Mesendoderm (in vitro differentiated cells): ENCODE measurements at regions not wholly inside any gene's neighbourhood (a gene's known extent, or its start where the extent isn't known, plus 50 kb on each side); places are given as distances from the start of the nearest gene placed in this dataset.
"Not testable (repeated sequence)": the region's sequence is repeated elsewhere in the genome, so short reads cannot be mapped to it uniquely, and the experiment has no call there.

Experiments
- DNase-seq: peaks from one replicate; pipeline ENCODE4 v3.0.0; 2013
- H2AK5ac ChIP-seq: 2 replicates; pipeline ENCODE4 v1.6.1; 2013; ENCODE audit warnings: low read length, inconsistent platforms
- H2BK120ac ChIP-seq: 2 replicates; pipeline ENCODE4 v1.6.1; 2013; ENCODE audit warnings: low read depth, mild to moderate bottlenecking, low read length, moderate library complexity, mixed read lengths
- H2BK15ac ChIP-seq: replicated peaks from 2 replicates; pipeline ENCODE4 v1.6.1; 2013; ENCODE audit warnings: low read depth, mild to moderate bottlenecking, moderate library complexity
- H2BK5ac ChIP-seq: 2 replicates; pipeline ENCODE4 v1.6.1; 2013; ENCODE audit warnings: low read length, inconsistent platforms
- H3K18ac ChIP-seq: 2 replicates; pipeline ENCODE4 v1.6.1; 2013; ENCODE audit warnings: mild to moderate bottlenecking, low read length, mixed read lengths
- H3K23ac ChIP-seq: one replicate; pipeline ENCODE4 v1.6.1; 2013; ENCODE audit warnings: low read length
- H3K27ac ChIP-seq: 2 replicates; pipeline ENCODE4 v1.5.1; 2013; ENCODE audit warnings: low read depth, mild to moderate bottlenecking, inconsistent platforms, low read length, moderate library complexity
- H3K27me3 ChIP-seq: 2 replicates; pipeline ENCODE4 v1.6.1; 2013; ENCODE audit warnings: low read length, control low read depth, mild to moderate bottlenecking, inconsistent platforms; ENCODE audit not compliant: insufficient read depth, poor library complexity
- H3K36me3 ChIP-seq: 2 replicates; pipeline ENCODE4 v1.6.1; 2013; ENCODE audit warnings: low read length, inconsistent platforms; ENCODE audit not compliant: control insufficient read depth, insufficient read depth
- H3K4ac ChIP-seq: one replicate; pipeline ENCODE4 v1.6.1; 2013; ENCODE audit warnings: low read depth, mild to moderate bottlenecking, low read length, moderate library complexity
- H3K4me1 ChIP-seq: 2 replicates; pipeline ENCODE4 v1.6.1; 2013; ENCODE audit warnings: low read depth, low read length, inconsistent platforms; ENCODE audit not compliant: control insufficient read depth
- H3K4me2 ChIP-seq: 2 replicates; pipeline ENCODE4 v1.6.1; 2013; ENCODE audit warnings: low read length
- H3K4me3 ChIP-seq: 2 replicates; pipeline ENCODE4 v1.5.1; 2013; ENCODE audit warnings: mild to moderate bottlenecking, low read length
- H3K56ac ChIP-seq: one replicate; pipeline ENCODE4 v1.6.1; 2013; ENCODE audit warnings: low read length
- H3K79me1 ChIP-seq: 2 replicates; pipeline ENCODE4 v1.6.1; 2013; ENCODE audit warnings: low read length, inconsistent platforms
- H3K79me2 ChIP-seq: 2 replicates; pipeline ENCODE4 v1.6.1; 2013; ENCODE audit warnings: mild to moderate bottlenecking, low read length; ENCODE audit not compliant: control insufficient read depth, insufficient read depth
- H3K9ac ChIP-seq: 2 replicates; pipeline ENCODE4 v1.6.1; 2013; ENCODE audit warnings: low read length, inconsistent platforms
- H4K5ac ChIP-seq: one replicate; pipeline ENCODE4 v1.6.1; 2013; ENCODE audit warnings: low read length
- H4K8ac ChIP-seq: one replicate; pipeline ENCODE4 v1.6.1; 2013; ENCODE audit warnings: low read depth, mild to moderate bottlenecking, control low read depth, low read length, moderate library complexity
- WGBS: extraction: QIAGEN DNeasy Blood & Tissue Kit; methylation state at CpG from one replicate; pipeline ENCODE4 v1.1.7; 2013; ENCODE audit warnings: low lambda C conversion rate, missing lambda C conversion rate; ENCODE audit not compliant: insufficient coverage; ENCODE audit errors: extremely low coverage; 5-methylcytosine and 5-hydroxymethylcytosine counted together

DNA sequence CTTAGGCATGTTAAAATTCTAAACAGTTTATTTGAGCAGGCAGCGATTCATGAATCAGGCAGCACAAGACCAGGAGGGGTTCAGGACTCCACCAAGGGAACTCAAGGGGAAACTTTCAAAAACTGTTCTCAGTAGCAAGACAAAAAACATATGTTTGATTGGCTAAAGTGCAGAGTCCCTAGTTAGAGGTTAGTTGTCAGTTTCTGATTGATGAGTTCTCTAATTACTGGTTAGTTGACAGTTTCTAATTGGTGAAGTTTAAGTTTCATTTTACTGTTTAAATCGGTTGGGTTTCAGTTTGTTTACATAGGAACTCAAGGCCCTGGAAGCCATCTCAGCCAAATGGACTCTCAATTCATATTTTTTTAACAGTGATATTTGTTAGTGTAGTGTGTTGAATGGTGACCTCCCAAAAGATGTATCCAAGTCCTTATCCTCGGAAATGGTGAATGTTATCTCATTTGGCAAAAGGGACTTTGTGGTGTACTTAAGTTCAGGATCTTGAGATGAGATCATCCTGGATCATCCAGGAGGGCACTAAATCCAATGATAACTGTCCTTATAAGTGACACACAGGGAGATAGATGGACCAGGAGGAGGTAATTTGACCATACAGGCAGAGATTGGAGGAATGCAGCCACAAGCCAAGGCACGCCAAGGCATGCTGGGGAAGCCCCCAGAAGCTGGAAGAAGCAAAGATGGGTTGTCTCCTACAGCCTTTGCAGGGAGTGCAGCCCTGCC is 219.2 kb upstream of the RAI14 start:
- Histone ChIP-seq H3K27ac (no peak overlapping the region), H4K8ac (no peak overlapping the region), H2AK5ac (no peak overlapping the region), H3K36me3 (no peaks in the 10 kb centered on the region), H2BK15ac (no peak overlapping the region), H3K4me1 (no peaks in the 10 kb centered on the region), H3K4me2 (no peak overlapping the region), H3K27me3 (no peaks in the 10 kb centered on the region), H3K23ac (no peak overlapping the region), H3K9ac (no peak overlapping the region), H2BK5ac (no peak overlapping the region), H3K56ac (no peak overlapping the region), H3K18ac (no peak overlapping the region), H3K4me3 (no peak overlapping the region), H3K79me1 (no peaks in the 10 kb centered on the region), H3K79me2 (no peaks in the 10 kb centered on the region), H3K4ac (no peak overlapping the region), H4K5ac (no peak overlapping the region), H2BK120ac (no peak overlapping the region)
- no CpG with 5 or more reads among the region's 4 CpGs for WGBS
- DNase-seq = no peak

DNA sequence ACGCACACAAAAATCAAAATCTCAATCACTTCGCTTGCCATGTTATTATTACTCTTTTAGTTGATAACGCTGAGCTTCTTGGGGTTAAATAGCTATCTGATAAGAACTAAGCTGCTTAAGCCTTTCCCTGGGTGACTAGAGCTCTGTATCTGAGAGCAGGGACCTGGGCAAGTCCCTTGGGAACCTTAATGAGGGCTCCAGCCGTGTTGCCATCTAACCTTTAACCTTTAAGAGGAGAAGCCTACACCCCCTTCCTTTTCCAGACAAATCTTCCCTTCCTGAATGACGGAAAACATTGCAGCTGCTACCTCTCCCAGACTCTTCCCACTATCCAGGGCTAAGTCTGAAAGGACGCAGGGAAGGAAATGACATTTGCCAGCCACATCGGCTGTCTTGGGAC is 216.5 kb upstream of the RAI14 start:
- H2AK5ac ChIP-seq = no peak overlapping the region
- no peak overlapping the region for H3K4me2 ChIP-seq
- no peak overlapping the region for H3K56ac ChIP-seq
- H4K5ac ChIP-seq = no peak overlapping the region
- no peak overlapping the region for H3K4me3 ChIP-seq
- H3K36me3 ChIP-seq = no peaks in the 10 kb centered on the region
- no peak overlapping the region for H2BK15ac ChIP-seq
- no peak overlapping the region for H3K27ac ChIP-seq
- no peaks in the 10 kb centered on the region for H3K79me1 ChIP-seq
- no peaks in the 10 kb centered on the region for H3K4me1 ChIP-seq
- peak; percentile 21 for DNase-seq
- no peak overlapping the region for H2BK120ac ChIP-seq
- H3K9ac ChIP-seq = no peak overlapping the region
- no peak overlapping the region for H3K4ac ChIP-seq
- no peak overlapping the region for H4K8ac ChIP-seq
- H3K27me3 ChIP-seq = no peaks in the 10 kb centered on the region
- H3K18ac ChIP-seq = no peak overlapping the region
- no peak overlapping the region for H3K23ac ChIP-seq
- H2BK5ac ChIP-seq = no peak overlapping the region
- H3K79me2 ChIP-seq = no peaks in the 10 kb centered on the region
- 100% methylated on average over 1 of the region's 7 CpGs for WGBS

DNA sequence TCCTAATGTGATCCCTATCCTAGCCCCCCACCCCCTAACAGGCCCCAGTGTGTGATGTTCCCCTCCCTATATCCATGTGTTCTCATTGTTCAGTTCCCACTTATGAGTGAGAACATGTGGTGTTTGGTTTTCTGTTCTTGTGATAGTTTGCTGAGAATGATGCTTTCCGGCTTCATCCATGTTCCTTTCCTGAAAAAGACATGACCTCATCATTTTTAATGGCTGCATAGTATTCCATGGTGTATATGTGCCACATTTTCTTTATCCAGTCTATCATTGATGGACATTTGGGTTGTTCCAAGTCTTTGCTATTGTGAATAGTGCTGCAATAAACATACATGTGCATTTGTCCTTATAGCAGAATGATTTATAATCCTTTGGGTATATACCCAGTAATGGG is 214.4 kb upstream of the RAI14 start:
- H2BK120ac ChIP-seq, H3K27ac ChIP-seq, H4K8ac ChIP-seq, H3K79me1 ChIP-seq, H3K56ac ChIP-seq, H4K5ac ChIP-seq, H3K23ac ChIP-seq, H3K18ac ChIP-seq, H3K4me3 ChIP-seq, H3K36me3 ChIP-seq, H3K9ac ChIP-seq, H3K4me1 ChIP-seq, H2AK5ac ChIP-seq, H3K4me2 ChIP-seq, DNase-seq, H3K79me2 ChIP-seq, H2BK15ac ChIP-seq, H2BK5ac ChIP-seq, H3K27me3 ChIP-seq, H3K4ac ChIP-seq: not testable (repeated sequence)
- no CpG with 5 or more reads among the region's 1 CpG for WGBS

DNA sequence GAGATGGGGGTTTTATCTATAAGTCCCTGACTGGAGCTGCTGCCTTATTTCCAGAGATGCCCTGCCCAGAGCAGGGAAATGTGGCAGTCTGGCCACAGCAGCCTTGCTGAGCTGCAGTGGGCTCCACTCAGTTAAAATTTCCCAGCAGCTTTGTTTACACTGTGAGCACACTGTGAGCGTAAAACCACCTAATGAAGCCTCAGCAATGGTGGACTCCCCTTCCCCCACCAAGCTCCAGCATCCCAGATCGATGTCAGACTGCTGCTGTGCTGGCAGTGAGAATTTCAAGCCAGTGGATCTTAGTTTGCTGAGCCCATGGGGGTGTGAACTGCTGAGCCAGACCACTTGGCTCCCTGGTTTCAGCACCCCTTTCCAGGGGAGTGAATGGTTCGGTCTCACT is 208.7 kb upstream of the RAI14 start:
- Histone ChIP-seq H3K23ac (no peak overlapping the region), H4K8ac (no peak overlapping the region), H3K56ac (no peak overlapping the region), H3K18ac (no peak overlapping the region), H3K27me3 (no peaks in the 10 kb centered on the region), H3K9ac (no peak overlapping the region), H2BK15ac (no peak overlapping the region), H3K4me1 (peaks cover 3% of the 10 kb centered on the region), H2BK120ac (no peak overlapping the region), H3K79me1 (no peaks in the 10 kb centered on the region), H2AK5ac (no peak overlapping the region), H2BK5ac (no peak overlapping the region), H3K4me3 (no peak overlapping the region), H3K79me2 (no peaks in the 10 kb centered on the region), H3K4me2 (no peak overlapping the region), H3K4ac (no peak overlapping the region), H4K5ac (no peak overlapping the region), H3K36me3 (no peaks in the 10 kb centered on the region), H3K27ac (no peak overlapping the region)
- DNase-seq = no peak
- WGBS = no CpG with 5 or more reads among the region's 3 CpGs

DNA sequence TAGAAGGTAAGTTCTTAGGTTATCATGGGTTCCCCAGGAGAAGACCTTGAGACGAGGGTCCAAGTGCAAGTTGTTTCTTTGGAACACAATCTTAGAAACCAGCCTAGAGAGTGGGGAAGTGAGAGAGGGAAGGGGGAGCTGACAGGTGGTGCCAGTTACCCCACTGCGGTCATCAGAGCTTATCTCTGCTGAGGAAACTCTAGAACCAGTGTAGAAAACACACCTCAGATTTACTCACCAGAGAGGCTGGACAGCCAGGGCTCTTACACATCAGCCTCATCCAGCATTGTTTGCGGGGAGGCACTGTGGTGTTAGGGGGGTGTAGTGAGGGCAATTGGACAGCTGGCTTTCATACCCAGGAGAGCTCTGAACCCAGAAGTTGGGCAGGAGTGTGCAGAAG is 206.5 kb upstream of the RAI14 start:
- Histone ChIP-seq H3K36me3 (no peaks in the 10 kb centered on the region), H2BK5ac (no peak overlapping the region), H3K79me2 (no peaks in the 10 kb centered on the region), H3K4me1 (peaks cover 3% of the 10 kb centered on the region), H3K56ac (no peak overlapping the region), H4K8ac (no peak overlapping the region), H2BK120ac (no peak overlapping the region), H4K5ac (no peak overlapping the region), H2BK15ac (no peak overlapping the region), H3K79me1 (no peaks in the 10 kb centered on the region), H3K4ac (no peak overlapping the region), H3K27ac (no peak overlapping the region), H3K4me2 (no peak overlapping the region), H3K4me3 (no peak overlapping the region), H3K27me3 (no peaks in the 10 kb centered on the region), H3K23ac (no peak overlapping the region), H3K9ac (no peak overlapping the region), H3K18ac (no peak overlapping the region), H2AK5ac (no peak overlapping the region)
- no CpG with 5 or more reads among the region's 3 CpGs for WGBS
- no peak for DNase-seq

DNA sequence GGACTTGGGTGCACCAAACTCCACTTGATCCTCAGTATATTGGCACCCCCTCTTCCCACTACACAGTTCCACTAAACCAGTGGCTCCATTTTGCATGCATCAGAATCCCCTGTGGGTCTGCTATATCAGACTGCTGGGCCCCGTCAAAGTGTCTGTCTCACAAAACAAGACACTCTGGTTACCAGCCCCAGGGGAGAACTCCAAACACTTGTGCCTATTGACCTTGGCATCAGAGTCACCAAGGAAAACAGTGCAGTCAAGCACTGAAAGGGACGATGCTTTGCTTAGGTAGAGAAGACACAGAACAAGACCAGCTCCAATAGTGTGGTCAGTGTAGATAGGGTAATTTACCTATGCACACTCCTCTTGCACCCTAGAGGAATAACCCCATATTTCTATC is 205.8 kb upstream of the RAI14 start:
- H3K23ac ChIP-seq = no peak overlapping the region
- no peak overlapping the region for H2BK15ac ChIP-seq
- no peaks in the 10 kb centered on the region for H3K79me2 ChIP-seq
- no peak overlapping the region for H3K9ac ChIP-seq
- no peaks in the 10 kb centered on the region for H3K36me3 ChIP-seq
- no peaks in the 10 kb centered on the region for H3K27me3 ChIP-seq
- no peak overlapping the region for H4K8ac ChIP-seq
- no peak for DNase-seq
- no peaks in the 10 kb centered on the region for H3K79me1 ChIP-seq
- no peak overlapping the region for H3K27ac ChIP-seq
- H3K4me1 ChIP-seq = peaks cover 3% of the 10 kb centered on the region
- H2BK5ac ChIP-seq = no peak overlapping the region
- no peak overlapping the region for H3K4ac ChIP-seq
- H3K4me3 ChIP-seq = no peak overlapping the region
- H3K56ac ChIP-seq = no peak overlapping the region
- H3K4me2 ChIP-seq = no peak overlapping the region
- no peak overlapping the region for H4K5ac ChIP-seq
- no CpG with 5 or more reads among the region's 2 CpGs for WGBS
- no peak overlapping the region for H2BK120ac ChIP-seq
- H2AK5ac ChIP-seq = no peak overlapping the region
- H3K18ac ChIP-seq = no peak overlapping the region
